MG63 (cell line): ENCODE measurements at regions not wholly inside any gene's neighbourhood (a gene's known extent, or its start where the extent isn't known, plus 50 kb on each side); places are given as distances from the start of the nearest gene placed in this dataset.

Source experiments
- DNase-seq: peaks from one replicate; pipeline ENCODE4 v3.0.0-alpha.2; 2020
- H3K27me3 ChIP-seq: fragments of 250-450 bp; sonication (Bioruptor Pico); 2 replicates; pipeline ENCODE4 v1.5.1; 2020; ENCODE audit warnings: mild to moderate bottlenecking, moderate library complexity
- H3K36me3 ChIP-seq: fragments of 250-450 bp; sonication (Bioruptor Pico); 2 replicates; pipeline ENCODE4 v1.5.1; 2020; ENCODE audit warnings: mild to moderate bottlenecking, moderate library complexity
- H3K4me3 ChIP-seq: fragments of 250-450 bp; sonication (Bioruptor Pico); 2 replicates; pipeline ENCODE4 v1.5.1; 2020; ENCODE audit warnings: mild to moderate bottlenecking, moderate library complexity
- H3K9me3 ChIP-seq: fragments of 250-450 bp; sonication (Bioruptor Pico); 2 replicates; pipeline ENCODE4 v1.5.1; 2020; ENCODE audit warnings: mild to moderate bottlenecking, moderate library complexity

GRCh38 chr6:120108061-120108795, 758.7 kb upstream of the MAN1A1 start:
- no peak for DNase-seq
- Histone ChIP-seq H3K36me3 (no peaks in the 10 kb centered on the region), H3K4me3 (no peak overlapping the region), H3K9me3 (no peaks in the 10 kb centered on the region), H3K27me3 (no peaks in the 10 kb centered on the region)

DNA sequence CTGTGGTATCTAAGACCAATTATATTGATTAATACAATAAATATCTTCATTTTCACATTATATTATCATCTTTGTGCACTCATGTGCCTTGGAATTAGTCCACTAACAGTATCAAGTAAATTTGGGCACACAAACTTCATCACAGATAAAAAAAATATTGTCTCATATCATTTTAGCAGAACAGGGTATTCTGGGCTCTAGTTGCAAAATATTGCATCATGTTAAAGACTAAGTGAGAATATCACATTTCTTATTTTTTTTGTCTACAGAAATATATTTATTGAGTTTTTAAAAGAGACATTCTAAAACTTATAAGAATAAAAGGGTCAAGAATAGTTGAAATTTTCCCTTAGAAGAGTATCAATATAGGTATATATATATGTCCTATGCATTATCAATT, 754.1 kb upstream of the MAN1A1 start:
- Histone ChIP-seq H3K4me3 (no peak overlapping the region), H3K27me3 (no peaks in the 10 kb centered on the region), H3K36me3 (no peaks in the 10 kb centered on the region), H3K9me3 (no peaks in the 10 kb centered on the region)
- no peak for DNase-seq

DNA sequence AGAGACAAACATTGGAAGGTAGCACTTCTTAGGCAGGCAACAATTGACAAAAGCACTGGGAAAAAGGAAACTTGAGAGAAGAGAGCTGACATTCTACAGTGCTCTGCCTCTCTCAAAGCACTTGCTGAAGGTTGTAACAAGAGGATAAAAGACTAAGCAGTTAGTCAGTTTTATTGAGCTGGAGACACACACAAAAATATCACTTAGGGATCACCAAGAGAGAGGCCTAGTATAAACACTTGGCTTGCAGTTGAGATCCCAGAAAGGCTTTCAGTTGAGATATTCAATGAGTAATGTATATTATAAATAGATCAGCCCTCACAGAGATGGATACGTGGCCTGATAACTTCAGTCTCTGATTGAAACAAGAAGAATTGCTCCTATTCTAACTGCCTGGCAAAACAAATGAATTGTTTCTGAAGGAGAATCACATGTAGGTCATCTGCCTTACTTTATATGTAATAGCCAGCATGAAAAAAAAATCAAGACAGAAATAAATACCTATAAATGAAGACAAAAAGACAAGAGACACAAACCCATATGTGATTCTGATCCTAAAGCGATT, 747.2 kb upstream of the MAN1A1 start:
- H3K36me3 ChIP-seq: no peaks in the 10 kb centered on the region
- H3K4me3 ChIP-seq: no peak overlapping the region
- H3K9me3 ChIP-seq: no peaks in the 10 kb centered on the region
- H3K27me3 ChIP-seq: no peaks in the 10 kb centered on the region; the same call in 1 of the 2 replicates
- DNase-seq: no peak

DNA sequence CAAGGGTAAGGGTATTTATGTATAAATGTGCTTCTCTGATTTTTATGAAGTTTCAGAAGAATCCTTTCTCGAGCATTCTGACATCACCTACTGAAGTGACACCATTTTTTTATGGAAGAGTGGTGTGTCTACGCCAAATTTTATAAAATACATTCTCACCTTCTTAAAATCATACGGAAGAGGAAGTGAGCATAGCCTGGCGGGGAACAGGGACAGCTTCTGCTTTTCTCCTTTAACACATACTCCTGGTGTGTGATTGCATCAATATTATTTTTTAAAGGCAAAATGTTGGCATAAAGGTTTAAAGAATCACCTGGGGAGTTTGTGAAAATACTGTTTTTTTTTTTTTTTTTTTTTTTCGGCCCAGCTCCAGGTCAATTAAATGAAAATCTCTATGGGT, 733.6 kb upstream of the MAN1A1 start:
- Histone ChIP-seq H3K27me3 (no peaks in the 10 kb centered on the region; the same call in 1 of the 2 replicates), H3K9me3 (no peaks in the 10 kb centered on the region), H3K4me3 (no peak overlapping the region), H3K36me3 (no peaks in the 10 kb centered on the region)
- no peak for DNase-seq

DNA sequence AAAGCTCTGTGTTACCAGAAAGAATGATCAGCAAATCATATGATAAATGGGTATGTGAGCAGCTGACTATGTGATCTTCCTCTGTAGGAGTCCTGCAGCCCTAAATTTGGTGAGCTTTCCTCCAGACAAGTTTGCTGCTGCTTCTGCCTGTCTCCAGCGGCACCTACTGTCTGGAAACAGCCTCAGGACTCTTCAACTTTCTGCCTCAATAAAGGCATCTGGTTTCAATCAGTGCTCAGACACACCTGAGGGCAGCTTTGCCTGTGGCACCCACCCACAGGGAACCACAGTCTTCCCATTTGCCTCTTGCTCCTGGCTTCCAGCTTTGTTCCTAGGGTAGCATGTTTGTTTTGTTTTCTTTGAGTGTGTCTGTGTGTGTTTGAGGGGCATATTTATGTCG, 727.9 kb upstream of the MAN1A1 start:
- H3K4me3 ChIP-seq: no peak overlapping the region
- H3K36me3 ChIP-seq: no peaks in the 10 kb centered on the region
- peak; percentile 1 for DNase-seq
- no peaks in the 10 kb centered on the region; the same call in 1 of the 2 replicates for H3K9me3 ChIP-seq
- H3K27me3 ChIP-seq: peaks cover 3% of the 10 kb centered on the region

DNA sequence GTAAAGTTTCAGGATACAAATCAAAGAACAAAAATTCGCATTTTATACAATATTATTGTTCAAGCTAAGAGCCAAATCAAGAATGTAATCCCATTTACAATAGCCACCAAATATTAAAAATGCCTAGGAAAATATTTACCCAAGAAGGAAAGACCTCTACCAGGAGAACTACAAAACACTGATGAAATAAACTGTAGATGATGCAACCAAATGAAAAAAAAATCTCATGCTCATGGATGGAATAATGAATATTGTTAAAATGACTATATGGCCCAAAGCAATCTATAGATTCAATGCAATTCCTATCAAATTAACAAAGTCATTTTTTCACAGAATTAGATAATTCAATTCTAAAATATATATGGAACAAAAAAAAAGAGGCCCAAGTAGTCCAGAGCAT, 708.8 kb upstream of the MAN1A1 start:
- DNase-seq: no peak

GRCh38 chr6:120056085-120056484, 706.5 kb upstream of the MAN1A1 start:
- no peak overlapping the region for H3K4me3 ChIP-seq
- no peak for DNase-seq
- H3K9me3 ChIP-seq: no peaks in the 10 kb centered on the region
- no peaks in the 10 kb centered on the region for H3K27me3 ChIP-seq
- no peaks in the 10 kb centered on the region for H3K36me3 ChIP-seq

More for the DNA sequence above, 708.8 kb upstream of the MAN1A1 start:
- Histone ChIP-seq H3K4me3 (no peak overlapping the region), H3K9me3 (no peaks in the 10 kb centered on the region), H3K27me3 (no peaks in the 10 kb centered on the region), H3K36me3 (no peaks in the 10 kb centered on the region)

DNA sequence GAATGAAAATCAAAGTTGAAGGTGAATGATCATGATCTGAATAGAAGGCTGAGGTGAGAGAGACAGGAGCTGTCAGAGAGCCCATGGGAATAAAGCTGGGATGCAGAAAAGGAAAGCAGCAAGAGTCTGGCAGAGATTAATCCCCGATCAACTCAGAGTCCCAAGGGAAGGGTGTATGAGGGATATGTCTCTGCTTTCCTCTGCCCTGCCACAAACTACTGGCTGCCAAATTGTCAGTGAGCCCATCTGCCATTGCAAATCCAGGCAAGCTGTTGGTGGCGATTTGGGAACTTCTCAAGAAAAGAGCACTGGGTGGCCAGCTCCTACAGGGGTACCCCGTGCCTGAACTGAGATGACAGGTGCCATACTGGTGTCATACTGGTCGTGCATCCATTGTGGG, 705.5 kb upstream of the MAN1A1 start:
- Histone ChIP-seq H3K36me3 (no peaks in the 10 kb centered on the region), H3K4me3 (no peak overlapping the region), H3K27me3 (no peaks in the 10 kb centered on the region), H3K9me3 (no peaks in the 10 kb centered on the region)
- no peak for DNase-seq

DNA sequence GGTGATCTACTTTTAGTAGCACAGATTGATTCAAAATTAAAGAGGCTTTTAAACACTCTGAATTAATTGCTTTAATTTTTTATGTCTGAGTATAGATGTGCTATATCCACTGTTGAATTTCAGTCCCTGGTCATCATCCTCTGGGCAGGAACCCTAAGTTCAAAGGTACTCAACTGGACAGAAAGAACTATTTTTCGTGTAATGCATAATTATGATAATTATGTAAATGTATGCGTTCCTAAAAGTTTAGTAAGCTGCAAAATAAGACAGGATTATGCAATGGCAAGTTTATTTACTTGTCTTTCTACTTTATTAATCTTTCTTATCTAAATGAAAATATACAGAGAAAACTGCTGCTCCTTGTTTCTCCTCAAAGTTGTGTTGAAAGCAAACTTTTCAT, 690.1 kb upstream of the MAN1A1 start:
- H3K36me3 ChIP-seq: no peaks in the 10 kb centered on the region
- DNase-seq: no peak
- H3K4me3 ChIP-seq: no peak overlapping the region
- H3K27me3 ChIP-seq: no peaks in the 10 kb centered on the region; the same call in 1 of the 2 replicates
- H3K9me3 ChIP-seq: no peaks in the 10 kb centered on the region

DNA sequence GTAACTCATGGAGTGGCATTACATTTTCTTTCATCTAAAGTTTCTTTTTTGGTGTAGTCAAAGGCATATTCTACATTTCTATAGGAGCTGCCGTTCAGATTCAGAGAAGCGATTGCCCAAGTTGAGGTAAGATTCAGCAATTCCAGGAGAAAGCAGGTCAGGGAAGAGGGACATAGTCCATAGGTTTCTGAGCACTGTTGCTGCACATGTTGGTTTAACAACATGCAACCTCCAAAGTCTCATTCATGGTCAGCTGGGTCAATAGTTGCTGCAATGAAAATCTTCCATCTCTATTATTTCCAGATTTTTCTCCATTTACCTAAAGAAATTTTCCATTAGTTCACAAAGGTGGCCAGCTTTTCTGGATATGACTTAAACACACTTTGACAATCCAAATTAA, 682.3 kb upstream of the MAN1A1 start:
- Histone ChIP-seq H3K36me3 (no peaks in the 10 kb centered on the region), H3K9me3 (no peaks in the 10 kb centered on the region), H3K4me3 (no peak overlapping the region), H3K27me3 (no peaks in the 10 kb centered on the region)
- no peak for DNase-seq

- H3K36me3 ChIP-seq: no peaks in the 10 kb centered on the region
- H3K27me3 ChIP-seq: no peaks in the 10 kb centered on the region
- no peak overlapping the region for H3K4me3 ChIP-seq
- no peaks in the 10 kb centered on the region for H3K9me3 ChIP-seq
- no peak for DNase-seq
Observed at GRCh38 chr6:120026791-120027190, 677.2 kb upstream of the MAN1A1 start.

DNA sequence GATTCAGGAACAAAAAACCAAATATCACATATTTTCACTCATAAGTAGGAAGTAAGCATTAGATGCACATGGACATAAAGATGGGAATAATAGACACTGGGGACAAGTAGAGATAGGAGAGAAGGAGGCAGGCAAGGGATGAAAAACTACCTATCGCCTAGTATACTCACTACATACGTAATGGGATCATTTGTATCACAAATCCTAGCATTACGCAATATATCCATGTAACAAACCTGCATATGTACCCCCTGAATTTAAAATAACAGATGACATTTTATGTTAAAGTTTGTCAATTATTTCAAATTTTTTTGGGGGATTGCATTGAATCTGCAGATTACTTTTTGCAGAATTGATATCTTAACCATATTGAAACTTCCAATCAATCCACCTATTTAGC, 660.5 kb upstream of the MAN1A1 start:
- DNase-seq: no peak
- H3K9me3 ChIP-seq: no peaks in the 10 kb centered on the region
- no peaks in the 10 kb centered on the region; the same call in 1 of the 2 replicates for H3K27me3 ChIP-seq
- H3K4me3 ChIP-seq: no peak overlapping the region
- H3K36me3 ChIP-seq: no peaks in the 10 kb centered on the region

DNA sequence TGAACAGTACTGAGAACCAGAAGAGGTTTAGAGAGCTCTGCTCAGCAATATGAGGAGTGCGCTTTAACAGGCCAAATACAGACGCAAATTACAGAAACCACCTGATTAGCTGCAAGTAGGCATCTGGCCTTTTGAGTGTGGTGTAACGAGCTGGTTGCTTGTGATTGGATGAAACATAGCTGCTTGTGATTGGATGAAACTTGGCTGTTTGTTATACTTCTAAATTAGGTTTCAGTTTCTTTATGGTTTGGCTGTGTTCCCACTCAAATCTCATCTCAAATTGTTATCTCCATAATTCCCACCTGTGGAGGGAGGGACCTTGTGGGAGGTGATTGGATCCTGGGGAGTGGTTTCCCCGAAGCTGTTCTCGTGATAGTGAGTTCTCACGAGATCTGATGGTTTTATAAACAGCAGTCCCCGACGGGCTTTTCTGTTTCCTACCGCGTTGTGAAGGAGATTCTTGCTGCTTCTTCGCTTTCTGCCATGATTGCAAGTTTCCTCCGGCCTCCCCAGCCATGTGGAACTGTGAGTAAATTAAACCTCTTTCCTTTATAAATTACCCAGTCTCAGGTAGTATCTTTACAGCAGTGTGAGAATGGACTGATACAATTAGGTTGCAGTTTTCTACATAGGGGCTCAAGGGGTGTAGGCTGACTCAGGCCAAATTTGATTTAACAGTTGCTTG, 655.9 kb upstream of the MAN1A1 start:
- Histone ChIP-seq H3K36me3 (no peaks in the 10 kb centered on the region), H3K9me3 (no peaks in the 10 kb centered on the region), H3K27me3 (no peaks in the 10 kb centered on the region), H3K4me3 (no peak overlapping the region)
- DNase-seq: no peak

DNA sequence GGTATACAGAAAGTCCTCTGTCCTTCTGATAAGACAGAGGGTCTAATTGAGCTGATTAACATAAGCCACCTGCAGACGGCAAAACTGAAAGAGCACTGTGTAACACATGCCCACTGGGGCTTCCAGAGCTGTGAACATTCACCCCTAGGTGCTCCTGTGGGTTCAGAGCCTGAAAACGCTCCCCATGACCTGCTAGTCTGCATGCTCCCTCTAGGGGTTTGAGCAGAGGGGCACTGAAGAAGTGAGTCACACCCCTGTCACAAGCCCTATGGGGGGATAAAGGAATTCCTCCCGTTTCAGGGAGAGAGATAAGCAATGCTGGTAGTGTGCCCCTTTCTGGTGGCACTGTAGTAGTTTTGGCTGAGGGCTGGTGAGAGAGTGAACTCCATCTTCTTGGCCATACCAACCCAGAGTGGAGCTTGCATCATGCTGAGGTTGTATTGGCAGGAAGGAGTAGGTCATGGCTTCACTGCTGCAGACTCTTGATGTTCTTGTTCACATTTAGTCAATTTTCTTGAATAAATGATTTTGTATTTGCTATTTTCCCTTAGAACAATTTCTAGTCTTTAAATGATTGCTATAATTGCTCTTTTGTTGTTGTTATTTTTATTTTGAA, 637.5 kb upstream of the MAN1A1 start:
- no peaks in the 10 kb centered on the region for H3K36me3 ChIP-seq
- H3K27me3 ChIP-seq: no peaks in the 10 kb centered on the region
- no peak for DNase-seq
- H3K9me3 ChIP-seq: no peaks in the 10 kb centered on the region
- H3K4me3 ChIP-seq: no peak overlapping the region

DNA sequence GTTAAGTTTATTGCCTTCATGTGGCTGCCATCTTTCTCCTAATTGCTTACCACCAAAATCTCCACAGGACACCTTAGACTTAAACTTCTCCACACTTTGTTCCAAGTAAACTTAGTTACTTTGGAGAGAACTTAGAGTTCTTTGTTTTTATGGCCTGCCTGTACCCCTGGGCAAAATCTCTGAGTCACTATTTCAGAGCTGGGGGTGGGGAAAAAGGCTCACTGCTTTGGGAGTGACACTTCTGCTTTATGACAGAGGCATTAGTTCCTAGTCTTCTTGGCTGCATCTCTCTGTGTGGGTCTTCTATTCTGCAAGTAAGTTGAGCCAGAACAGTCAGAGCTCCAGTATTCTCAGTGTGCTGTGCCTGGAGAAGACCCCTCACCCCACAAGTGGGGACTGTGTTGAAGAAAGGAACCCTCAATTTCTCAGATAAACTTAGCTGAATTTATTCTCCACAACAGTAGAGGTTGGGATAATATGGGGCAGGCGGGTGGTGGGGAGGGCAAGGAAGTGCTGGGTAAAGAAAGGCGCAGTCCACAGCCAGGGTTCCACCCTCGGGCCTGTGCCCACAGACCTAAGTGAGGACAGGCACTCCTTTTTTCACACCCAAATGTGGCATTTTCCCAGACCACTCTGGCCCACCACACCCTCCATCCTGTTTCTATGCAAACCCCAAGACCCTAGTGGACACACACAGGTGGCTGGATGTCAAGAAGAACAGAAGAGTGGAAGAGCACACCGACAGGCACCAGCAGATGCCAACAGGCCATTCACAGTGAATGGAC, 636.6 kb upstream of the MAN1A1 start:
- no peaks in the 10 kb centered on the region for H3K36me3 ChIP-seq
- no peak overlapping the region for H3K4me3 ChIP-seq
- no peak for DNase-seq
- H3K27me3 ChIP-seq: no peaks in the 10 kb centered on the region
- H3K9me3 ChIP-seq: no peaks in the 10 kb centered on the region

GRCh38 chr6:119980802-119981201, 631.2 kb upstream of the MAN1A1 start:
- H3K27me3 ChIP-seq: no peaks in the 10 kb centered on the region
- DNase-seq: no peak
- no peaks in the 10 kb centered on the region for H3K36me3 ChIP-seq
- no peaks in the 10 kb centered on the region for H3K9me3 ChIP-seq
- no peak overlapping the region for H3K4me3 ChIP-seq

DNA sequence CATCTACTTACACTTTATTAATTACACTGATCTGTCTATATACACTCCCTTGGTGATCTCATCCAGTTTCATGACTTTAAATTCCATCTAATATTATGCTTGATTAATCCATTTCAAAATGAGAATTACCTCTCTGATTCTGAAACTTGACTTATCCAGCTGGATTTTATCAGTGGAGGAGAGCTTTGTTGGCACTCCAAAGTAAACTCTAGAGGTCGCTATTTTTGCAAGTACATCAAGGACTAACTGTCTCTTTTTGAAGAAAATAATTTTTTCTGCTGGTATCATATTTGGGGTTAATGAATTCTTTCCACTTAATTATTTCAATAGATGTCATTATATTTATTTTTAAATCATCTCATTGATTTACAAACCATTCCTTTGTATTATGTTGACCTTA, 630.3 kb upstream of the MAN1A1 start:
- Histone ChIP-seq H3K9me3 (no peaks in the 10 kb centered on the region), H3K27me3 (no peaks in the 10 kb centered on the region), H3K36me3 (no peaks in the 10 kb centered on the region), H3K4me3 (no peak overlapping the region)
- DNase-seq: no peak
